ENCODE measurements at regions not wholly inside any gene's neighbourhood (a gene's known extent, or its start where the extent isn't known, plus 50 kb on each side); places are given as distances from the start of the nearest gene placed in this dataset.

GRCh38 chr7:32255036-32255435 is 184.8 kb upstream of the PDE1C start:
- TF ChIP-seq, protein P1, sequence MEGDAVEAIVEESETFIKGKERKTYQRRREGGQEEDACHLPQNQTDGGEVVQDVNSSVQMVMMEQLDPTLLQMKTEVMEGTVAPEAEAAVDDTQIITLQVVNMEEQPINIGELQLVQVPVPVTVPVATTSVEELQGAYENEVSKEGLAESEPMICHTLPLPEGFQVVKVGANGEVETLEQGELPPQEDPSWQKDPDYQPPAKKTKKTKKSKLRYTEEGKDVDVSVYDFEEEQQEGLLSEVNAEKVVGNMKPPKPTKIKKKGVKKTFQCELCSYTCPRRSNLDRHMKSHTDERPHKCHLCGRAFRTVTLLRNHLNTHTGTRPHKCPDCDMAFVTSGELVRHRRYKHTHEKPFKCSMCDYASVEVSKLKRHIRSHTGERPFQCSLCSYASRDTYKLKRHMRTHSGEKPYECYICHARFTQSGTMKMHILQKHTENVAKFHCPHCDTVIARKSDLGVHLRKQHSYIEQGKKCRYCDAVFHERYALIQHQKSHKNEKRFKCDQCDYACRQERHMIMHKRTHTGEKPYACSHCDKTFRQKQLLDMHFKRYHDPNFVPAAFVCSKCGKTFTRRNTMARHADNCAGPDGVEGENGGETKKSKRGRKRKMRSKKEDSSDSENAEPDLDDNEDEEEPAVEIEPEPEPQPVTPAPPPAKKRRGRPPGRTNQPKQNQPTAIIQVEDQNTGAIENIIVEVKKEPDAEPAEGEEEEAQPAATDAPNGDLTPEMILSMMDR (IDR thresholded peaks at IDR 0.05), result no peak
- no peak for TF ChIP-seq POLR2A (IDR thresholded peaks at IDR 0.05)

All from uterus (tissue), 2 donors.